HEK293 (cell line): ENCODE measurements at regions not wholly inside any gene's neighbourhood (a gene's known extent, or its start where the extent isn't known, plus 50 kb on each side); places are given as distances from the start of the nearest gene placed in this dataset.

Source experiments
- CTCF ChIA-PET: fragments of 350-600 bp; formaldehyde crosslinking; extraction: SDS; loops from one replicate; lab custom pipeline; 2021; ENCODE audit warnings: antibody characterized with exemption; lab: Yijun Ruan, JAX
- POLR2A ChIA-PET: fragments of 300-600 bp; formaldehyde crosslinking; extraction: SDS; loops from one replicate; lab custom pipeline; 2020; ENCODE audit warnings: antibody characterized with exemption, inconsistent platforms; lab: Yijun Ruan, JAX
- H3K27ac ChIP-seq: fragments of 200-500 bp; sonication (Bioruptor generic); 2 replicates; pipeline ENCODE4 v1.5.1; 2014; ENCODE audit warnings: low read depth, low read length, control low read depth, inconsistent platforms; ENCODE audit errors: extremely low read depth
- H3K36me3 ChIP-seq, 2 experiments: fragments of 200-500 bp in 1 of 2; sonication (Bioruptor generic) in 1 of 2; 1 replicate in 1 of 2; 2 replicates in 1 of 2; pipeline ENCODE4 v1.5.1; 2014 to 2017; ENCODE audit warnings: inconsistent platforms in 2 of 2, low read length in 2 of 2; ENCODE audit not compliant: control insufficient read depth in 2 of 2, insufficient read depth in 1 of 2
- H3K4me1 ChIP-seq: fragments of 200-500 bp; sonication (Bioruptor generic); 2 replicates; pipeline ENCODE4 v1.5.1; 2014; ENCODE audit warnings: mild to moderate bottlenecking, low read length, inconsistent platforms; ENCODE audit not compliant: control insufficient read depth, insufficient read depth
- H3K4me3 ChIP-seq: 2 replicates; pipeline ENCODE4 v1.5.1; 2011; ENCODE audit warnings: low read depth, mild to moderate bottlenecking, control low read depth, low read length, moderate library complexity
- H3K9me3 ChIP-seq: fragments of 200-500 bp; sonication (Bioruptor generic); 2 replicates; pipeline ENCODE4 v1.5.1; 2014; ENCODE audit warnings: low read depth, low read length, inconsistent platforms; ENCODE audit not compliant: control insufficient read depth, insufficient read depth
- KLF1 ChIP-seq: fragments of 450-650 bp; formaldehyde crosslinking; IDR thresholded peaks from 2 replicates; pipeline ENCODE4 v1.5.1; 2016; ENCODE audit warnings: missing biosample characterization, missing genetic modification characterization
- KLF16 ChIP-seq: fragments of 450-650 bp; formaldehyde crosslinking; IDR thresholded peaks from 2 replicates; pipeline ENCODE4 v1.5.1; 2017; ENCODE audit warnings: missing biosample characterization, missing genetic modification characterization
- KLF7 ChIP-seq: fragments of 450-650 bp; formaldehyde crosslinking; IDR thresholded peaks from 2 replicates; pipeline ENCODE4 v1.5.1; 2016; ENCODE audit warnings: missing biosample characterization, missing genetic modification characterization, borderline replicate concordance
- WT1 ChIP-seq: fragments of 450-650 bp; formaldehyde crosslinking; IDR thresholded peaks from 2 replicates; pipeline ENCODE4 v1.5.1; 2016; ENCODE audit warnings: missing biosample characterization, missing genetic modification characterization
- ZBTB21 ChIP-seq: fragments of 450-650 bp; formaldehyde crosslinking; IDR thresholded peaks from 2 replicates; pipeline ENCODE4 v1.5.1; 2017; ENCODE audit warnings: missing biosample characterization, missing genetic modification characterization
- ZFP69B ChIP-seq: fragments of 450-650 bp; formaldehyde crosslinking; IDR thresholded peaks from 2 replicates; pipeline ENCODE4 v1.5.1; 2016; ENCODE audit warnings: missing biosample characterization, missing genetic modification characterization
- ZNF121 ChIP-seq: fragments of 450-650 bp; formaldehyde crosslinking; IDR thresholded peaks from 2 replicates; pipeline ENCODE4 v1.5.1; 2016; ENCODE audit warnings: missing biosample characterization, missing genetic modification characterization
- ZNF138 ChIP-seq: fragments of 450-650 bp; formaldehyde crosslinking; IDR thresholded peaks from 2 replicates; pipeline ENCODE4 v1.5.1; 2016; ENCODE audit warnings: missing biosample characterization, missing genetic modification characterization, borderline replicate concordance
- ZNF184 ChIP-seq: fragments of 450-650 bp; IDR thresholded peaks from 2 replicates; pipeline ENCODE4 v1.5.1; 2018; ENCODE audit warnings: missing biosample characterization, mild to moderate bottlenecking, missing genetic modification characterization
- ZNF211 ChIP-seq: fragments of 450-650 bp; formaldehyde crosslinking; IDR thresholded peaks from 2 replicates; pipeline ENCODE4 v1.5.1; 2016; ENCODE audit warnings: low read depth, missing biosample characterization, missing genetic modification characterization
- ZNF341 ChIP-seq: fragments of 450-650 bp; formaldehyde crosslinking; IDR thresholded peaks from 2 replicates; pipeline ENCODE4; 2016; ENCODE audit warnings: low read depth, missing biosample characterization, missing genetic modification characterization
- ZNF423 ChIP-seq: fragments of 450-650 bp; formaldehyde crosslinking; IDR thresholded peaks from 2 replicates; pipeline ENCODE4 v1.5.1; 2016; ENCODE audit warnings: missing biosample characterization, missing genetic modification characterization
- ZNF433 ChIP-seq: fragments of 450-650 bp; formaldehyde crosslinking; IDR thresholded peaks from 2 replicates; pipeline ENCODE4 v1.5.1; 2016; ENCODE audit warnings: missing biosample characterization, missing genetic modification characterization, low read depth
- ZNF596 ChIP-seq: fragments of 450-650 bp; IDR thresholded peaks from 2 replicates; pipeline ENCODE4 v1.5.0; 2018; ENCODE audit warnings: missing biosample characterization, mild to moderate bottlenecking, missing genetic modification characterization, moderate library complexity
- ZNF600 ChIP-seq: fragments of 450-650 bp; formaldehyde crosslinking; IDR thresholded peaks from 2 replicates; pipeline ENCODE4 v1.5.1; 2016; ENCODE audit warnings: missing biosample characterization, missing genetic modification characterization
- ZNF610 ChIP-seq: fragments of 450-650 bp; formaldehyde crosslinking; IDR thresholded peaks from 2 replicates; pipeline ENCODE4 v1.5.1; 2016; ENCODE audit warnings: missing biosample characterization, missing genetic modification characterization, borderline replicate concordance
- ZNF777 ChIP-seq: fragments of 450-650 bp; formaldehyde crosslinking; IDR thresholded peaks from 2 replicates; pipeline ENCODE4 v1.5.1; 2017; ENCODE audit warnings: missing biosample characterization, missing genetic modification characterization, borderline replicate concordance
- ZXDB ChIP-seq: fragments of 450-650 bp; formaldehyde crosslinking; IDR thresholded peaks from 2 replicates; pipeline ENCODE4 v1.5.1; 2016; ENCODE audit warnings: missing biosample characterization, missing genetic modification characterization
- TF ChIP-seq, protein P1 (sequence below): fragments of 450-650 bp; formaldehyde crosslinking; IDR thresholded peaks from 2 replicates; pipeline ENCODE4 v1.5.1; 2016; ENCODE audit warnings: missing biosample characterization, missing genetic modification characterization
- TF ChIP-seq, protein P2 (sequence below): fragments of 450-650 bp; formaldehyde crosslinking; IDR thresholded peaks from 2 replicates; pipeline ENCODE4 v1.5.1; 2017; ENCODE audit warnings: missing biosample characterization, missing genetic modification characterization
- TF ChIP-seq, protein P3 (sequence below): fragments of 450-650 bp; formaldehyde crosslinking; IDR thresholded peaks from 2 replicates; pipeline ENCODE4 v1.5.0; 2017; ENCODE audit warnings: missing biosample characterization, missing genetic modification characterization, borderline replicate concordance
- TF ChIP-seq, protein P4 (sequence below): fragments of 450-650 bp; IDR thresholded peaks from 2 replicates; pipeline ENCODE4 v1.5.1; 2018; ENCODE audit warnings: missing biosample characterization, missing genetic modification characterization
- TF ChIP-seq, protein P5 (sequence below): fragments of 450-650 bp; formaldehyde crosslinking; IDR thresholded peaks from 2 replicates; pipeline ENCODE4 v1.5.1; 2016; ENCODE audit warnings: missing biosample characterization, missing genetic modification characterization

DNA sequence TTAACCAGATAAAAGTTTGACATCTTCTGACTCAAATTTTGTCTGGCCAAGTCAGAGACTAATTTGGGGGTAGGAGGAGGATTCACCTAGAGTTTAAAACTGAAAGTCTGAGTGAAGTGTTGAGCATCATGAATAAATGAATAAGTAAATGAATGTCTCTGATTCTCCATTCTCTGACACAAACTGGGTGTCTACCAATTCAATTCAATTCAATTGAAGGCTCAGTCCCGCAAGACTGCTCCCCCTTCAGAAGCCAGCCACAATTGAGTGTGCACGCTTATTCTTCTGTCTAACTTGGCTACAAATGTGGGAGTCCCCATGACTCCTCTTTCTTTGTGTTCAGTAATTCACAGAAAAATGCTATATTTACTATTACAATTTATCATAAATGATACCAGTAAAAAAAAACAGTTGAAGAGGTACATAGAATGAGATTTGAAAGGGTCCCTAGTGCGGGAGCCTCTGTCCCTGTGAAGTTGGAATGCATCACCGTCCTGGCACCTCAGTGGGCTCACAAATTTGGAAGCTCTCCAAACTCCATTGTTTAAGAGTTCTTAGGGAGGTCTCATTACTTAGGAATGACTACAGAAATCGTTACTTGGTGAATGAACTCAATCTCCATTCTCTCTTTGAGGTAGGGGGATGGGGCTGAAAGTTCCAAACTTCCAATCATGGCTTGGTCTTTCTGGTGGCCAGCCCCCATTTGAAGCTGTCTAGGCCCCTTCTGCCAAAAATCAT lies 243.7 kb upstream of the PHYHIPL start (continued):
- TF ChIP-seq ZNF433, result no peak
- TF ChIP-seq, protein P1, sequence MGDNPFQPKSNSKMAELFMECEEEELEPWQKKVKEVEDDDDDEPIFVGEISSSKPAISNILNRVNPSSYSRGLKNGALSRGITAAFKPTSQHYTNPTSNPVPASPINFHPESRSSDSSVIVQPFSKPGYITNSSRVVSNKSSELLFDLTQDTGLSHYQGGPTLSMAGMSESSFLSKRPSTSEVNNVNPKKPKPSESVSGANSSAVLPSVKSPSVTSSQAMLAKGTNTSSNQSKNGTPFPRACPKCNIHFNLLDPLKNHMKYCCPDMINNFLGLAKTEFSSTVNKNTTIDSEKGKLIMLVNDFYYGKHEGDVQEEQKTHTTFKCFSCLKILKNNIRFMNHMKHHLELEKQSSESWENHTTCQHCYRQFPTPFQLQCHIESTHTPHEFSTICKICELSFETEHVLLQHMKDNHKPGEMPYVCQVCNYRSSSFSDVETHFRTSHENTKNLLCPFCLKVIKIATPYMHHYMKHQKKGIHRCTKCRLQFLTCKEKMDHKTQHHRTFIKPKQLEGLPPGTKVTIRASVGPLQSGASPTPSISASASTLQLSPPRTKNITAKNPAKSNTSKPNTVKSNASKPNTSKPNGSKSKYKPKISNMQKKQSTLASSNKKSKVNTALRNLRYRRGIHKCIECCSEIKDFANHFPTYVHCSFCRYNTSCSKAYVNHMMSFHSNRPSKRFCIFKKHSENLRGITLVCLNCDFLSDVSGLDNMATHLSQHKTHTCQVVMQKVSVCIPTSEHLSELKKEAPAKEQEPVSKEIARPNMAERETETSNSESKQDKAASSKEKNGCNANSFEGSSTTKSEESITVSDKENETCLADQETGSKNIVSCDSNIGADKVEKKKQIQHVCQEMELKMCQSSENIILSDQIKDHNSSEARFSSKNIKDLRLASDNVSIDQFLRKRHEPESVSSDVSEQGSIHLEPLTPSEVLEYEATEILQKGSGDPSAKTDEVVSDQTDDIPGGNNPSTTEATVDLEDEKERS (tag by site-specific recombination), result no peak
- no peak for TF ChIP-seq ZNF138 (tag by site-specific recombination)
- TF ChIP-seq KLF7, result no peak
- TF ChIP-seq ZNF777 (tag by site-specific recombination), result no peak
- TF ChIP-seq KLF16 (tag by site-specific recombination), result no peak
- no peak for TF ChIP-seq ZNF600 (tag by site-specific recombination)
- no peak for TF ChIP-seq ZNF610 (tag by site-specific recombination)
- TF ChIP-seq ZBTB21 (tag by site-specific recombination), result no peak
- TF ChIP-seq, all 188 proteins: peak for 0

DNA sequence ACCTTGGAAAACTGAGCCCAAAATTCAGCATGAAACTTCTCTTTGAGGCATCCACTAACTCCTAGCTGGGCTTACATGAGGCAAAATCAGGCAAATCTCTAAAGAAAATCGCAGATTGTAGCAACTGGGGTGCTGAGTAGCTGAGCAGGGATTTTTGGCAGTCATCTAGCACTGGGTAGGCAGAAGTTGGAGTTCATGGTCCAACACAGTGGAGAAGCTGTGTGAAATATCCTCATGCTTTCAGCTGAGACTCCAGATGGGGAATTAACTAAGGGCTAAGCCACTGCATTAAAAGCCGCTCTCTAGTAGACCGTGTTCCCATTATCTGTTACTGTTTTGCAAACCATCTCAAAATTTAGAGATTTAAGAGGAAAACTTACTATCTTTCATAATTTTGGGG lies 240.1 kb upstream of the PHYHIPL start:
- ChIA-PET CTCF (no interaction called here), POLR2A (no interaction called here)
- H3K27ac ChIP-seq, result no peak overlapping the region
- H3K36me3 ChIP-seq, result no peaks in the 10 kb centered on the region
- H3K4me3 ChIP-seq, result no peak overlapping the region
- H3K9me3 ChIP-seq, result no peaks in the 10 kb centered on the region
- H3K4me1 ChIP-seq, result no peaks in the 10 kb centered on the region
- TF ChIP-seq ZNF184 (tag by site-specific recombination) (no peak), KLF1 (tag by site-specific recombination) (no peak), ZNF423 (tag by site-specific recombination) (no peak), ZNF596 (tag by site-specific recombination) (no peak), WT1 (tag by site-specific recombination) (no peak), ZNF341 (tag by site-specific recombination) (no peak), ZFP69B (tag by site-specific recombination) (no peak), ZNF121 (tag by site-specific recombination) (no peak)
- TF ChIP-seq, protein P2, sequence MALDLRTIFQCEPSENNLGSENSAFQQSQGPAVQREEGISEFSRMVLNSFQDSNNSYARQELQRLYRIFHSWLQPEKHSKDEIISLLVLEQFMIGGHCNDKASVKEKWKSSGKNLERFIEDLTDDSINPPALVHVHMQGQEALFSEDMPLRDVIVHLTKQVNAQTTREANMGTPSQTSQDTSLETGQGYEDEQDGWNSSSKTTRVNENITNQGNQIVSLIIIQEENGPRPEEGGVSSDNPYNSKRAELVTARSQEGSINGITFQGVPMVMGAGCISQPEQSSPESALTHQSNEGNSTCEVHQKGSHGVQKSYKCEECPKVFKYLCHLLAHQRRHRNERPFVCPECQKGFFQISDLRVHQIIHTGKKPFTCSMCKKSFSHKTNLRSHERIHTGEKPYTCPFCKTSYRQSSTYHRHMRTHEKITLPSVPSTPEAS (tag by site-specific recombination), result no peak
- TF ChIP-seq, all 188 proteins: peak for 0

DNA sequence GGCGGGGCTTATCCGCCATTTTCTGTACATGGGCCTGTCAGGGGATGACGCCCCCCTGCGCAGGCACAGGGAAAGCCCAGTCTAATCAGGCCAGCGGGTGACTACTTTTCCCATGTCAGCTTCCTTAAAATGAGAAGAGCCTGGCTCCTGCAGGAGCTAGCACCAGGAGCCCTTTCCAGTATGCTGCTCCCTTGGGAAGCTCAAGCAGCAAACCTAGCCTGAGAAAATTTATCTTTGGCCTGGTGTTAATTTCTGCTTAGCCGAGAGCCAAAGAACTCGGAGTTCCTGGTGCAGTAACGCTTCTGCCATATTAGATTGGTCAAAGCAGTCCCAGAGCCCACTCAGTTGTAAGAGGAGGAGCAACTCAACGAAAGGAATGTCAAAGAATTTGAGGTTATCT lies 239.0 kb upstream of the PHYHIPL start:
- Histone ChIP-seq H3K4me1 (no peaks in the 10 kb centered on the region), H3K27ac (no peak overlapping the region), H3K4me3 (no peak overlapping the region), H3K9me3 (no peaks in the 10 kb centered on the region), H3K36me3 (no peaks in the 10 kb centered on the region)
- ChIA-PET CTCF (no interaction called here), POLR2A (no interaction called here)
- TF ChIP-seq ZNF211 (tag by site-specific recombination) (no peak), ZNF138 (tag by site-specific recombination) (no peak), ZXDB (no peak)
- TF ChIP-seq, protein P3, sequence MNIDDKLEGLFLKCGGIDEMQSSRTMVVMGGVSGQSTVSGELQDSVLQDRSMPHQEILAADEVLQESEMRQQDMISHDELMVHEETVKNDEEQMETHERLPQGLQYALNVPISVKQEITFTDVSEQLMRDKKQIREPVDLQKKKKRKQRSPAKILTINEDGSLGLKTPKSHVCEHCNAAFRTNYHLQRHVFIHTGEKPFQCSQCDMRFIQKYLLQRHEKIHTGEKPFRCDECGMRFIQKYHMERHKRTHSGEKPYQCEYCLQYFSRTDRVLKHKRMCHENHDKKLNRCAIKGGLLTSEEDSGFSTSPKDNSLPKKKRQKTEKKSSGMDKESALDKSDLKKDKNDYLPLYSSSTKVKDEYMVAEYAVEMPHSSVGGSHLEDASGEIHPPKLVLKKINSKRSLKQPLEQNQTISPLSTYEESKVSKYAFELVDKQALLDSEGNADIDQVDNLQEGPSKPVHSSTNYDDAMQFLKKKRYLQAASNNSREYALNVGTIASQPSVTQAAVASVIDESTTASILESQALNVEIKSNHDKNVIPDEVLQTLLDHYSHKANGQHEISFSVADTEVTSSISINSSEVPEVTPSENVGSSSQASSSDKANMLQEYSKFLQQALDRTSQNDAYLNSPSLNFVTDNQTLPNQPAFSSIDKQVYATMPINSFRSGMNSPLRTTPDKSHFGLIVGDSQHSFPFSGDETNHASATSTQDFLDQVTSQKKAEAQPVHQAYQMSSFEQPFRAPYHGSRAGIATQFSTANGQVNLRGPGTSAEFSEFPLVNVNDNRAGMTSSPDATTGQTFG (tag by site-specific recombination), result no peak
- TF ChIP-seq, protein P4, sequence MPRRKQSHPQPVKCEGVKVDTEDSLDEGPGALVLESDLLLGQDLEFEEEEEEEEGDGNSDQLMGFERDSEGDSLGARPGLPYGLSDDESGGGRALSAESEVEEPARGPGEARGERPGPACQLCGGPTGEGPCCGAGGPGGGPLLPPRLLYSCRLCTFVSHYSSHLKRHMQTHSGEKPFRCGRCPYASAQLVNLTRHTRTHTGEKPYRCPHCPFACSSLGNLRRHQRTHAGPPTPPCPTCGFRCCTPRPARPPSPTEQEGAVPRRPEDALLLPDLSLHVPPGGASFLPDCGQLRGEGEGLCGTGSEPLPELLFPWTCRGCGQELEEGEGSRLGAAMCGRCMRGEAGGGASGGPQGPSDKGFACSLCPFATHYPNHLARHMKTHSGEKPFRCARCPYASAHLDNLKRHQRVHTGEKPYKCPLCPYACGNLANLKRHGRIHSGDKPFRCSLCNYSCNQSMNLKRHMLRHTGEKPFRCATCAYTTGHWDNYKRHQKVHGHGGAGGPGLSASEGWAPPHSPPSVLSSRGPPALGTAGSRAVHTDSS (tag by site-specific recombination), result no peak
- TF ChIP-seq, protein P5, sequence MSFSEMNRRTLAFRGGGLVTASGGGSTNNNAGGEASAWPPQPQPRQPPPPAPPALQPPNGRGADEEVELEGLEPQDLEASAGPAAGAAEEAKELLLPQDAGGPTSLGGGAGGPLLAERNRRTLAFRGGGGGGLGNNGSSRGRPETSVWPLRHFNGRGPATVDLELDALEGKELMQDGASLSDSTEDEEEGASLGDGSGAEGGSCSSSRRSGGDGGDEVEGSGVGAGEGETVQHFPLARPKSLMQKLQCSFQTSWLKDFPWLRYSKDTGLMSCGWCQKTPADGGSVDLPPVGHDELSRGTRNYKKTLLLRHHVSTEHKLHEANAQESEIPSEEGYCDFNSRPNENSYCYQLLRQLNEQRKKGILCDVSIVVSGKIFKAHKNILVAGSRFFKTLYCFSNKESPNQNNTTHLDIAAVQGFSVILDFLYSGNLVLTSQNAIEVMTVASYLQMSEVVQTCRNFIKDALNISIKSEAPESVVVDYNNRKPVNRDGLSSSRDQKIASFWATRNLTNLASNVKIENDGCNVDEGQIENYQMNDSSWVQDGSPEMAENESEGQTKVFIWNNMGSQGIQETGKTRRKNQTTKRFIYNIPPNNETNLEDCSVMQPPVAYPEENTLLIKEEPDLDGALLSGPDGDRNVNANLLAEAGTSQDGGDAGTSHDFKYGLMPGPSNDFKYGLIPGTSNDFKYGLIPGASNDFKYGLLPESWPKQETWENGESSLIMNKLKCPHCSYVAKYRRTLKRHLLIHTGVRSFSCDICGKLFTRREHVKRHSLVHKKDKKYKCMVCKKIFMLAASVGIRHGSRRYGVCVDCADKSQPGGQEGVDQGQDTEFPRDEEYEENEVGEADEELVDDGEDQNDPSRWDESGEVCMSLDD, result no peak
